NOMO-1 treated with DMSO at 0.1 percent for 48 hours (cell line): ENCODE measurements at regions not wholly inside any gene's neighbourhood (a gene's known extent, or its start where the extent isn't known, plus 50 kb on each side); places are given as distances from the start of the nearest gene placed in this dataset.
"Not testable (repeated sequence)": the region's sequence is repeated elsewhere in the genome, so short reads cannot be mapped to it uniquely, and the experiment has no call there.

Experiments used
- DNase-seq: peaks from one replicate; lab custom pipeline; 2025; ENCODE audit not compliant: unreplicated experiment; lab: John Stamatoyannopoulos, UW

GRCh38 chr16:13793841-13794409, 126.0 kb upstream of the ERCC4 start:
- no peak for DNase-seq

GRCh38 chr16:13795131-13795530, 124.8 kb upstream of the ERCC4 start:
- DNase-seq = no peak

- DNase-seq = no peak
Observed at GRCh38 chr16:13797718-13798117, 122.2 kb upstream of the ERCC4 start.

- DNase-seq = no peak
Observed at GRCh38 chr16:13798211-13798610, 121.7 kb upstream of the ERCC4 start.

GRCh38 chr16:13803974-13804373, 116.0 kb upstream of the ERCC4 start:
- no peak for DNase-seq

- DNase-seq = no peak
Observed at GRCh38 chr16:13805951-13806350, 114.0 kb upstream of the ERCC4 start.

GRCh38 chr16:13806671-13807070, 113.3 kb upstream of the ERCC4 start:
- DNase-seq = no peak

- DNase-seq = no peak
Observed at GRCh38 chr16:13808102-13808501, 111.9 kb upstream of the ERCC4 start.

GRCh38 chr16:13809765-13810164, 110.2 kb upstream of the ERCC4 start:
- no peak for DNase-seq

GRCh38 chr16:13811834-13812233, 108.1 kb upstream of the ERCC4 start:
- no peak for DNase-seq

- no peak for DNase-seq
Observed at GRCh38 chr16:13816701-13817100, 103.3 kb upstream of the ERCC4 start.

- DNase-seq = no peak
Observed at GRCh38 chr16:13823501-13823900, 96.5 kb upstream of the ERCC4 start.

- no peak for DNase-seq
Observed at GRCh38 chr16:13829697-13830299, 90.2 kb upstream of the ERCC4 start.

GRCh38 chr16:13833515-13833914, 86.4 kb upstream of the ERCC4 start:
- no peak for DNase-seq

GRCh38 chr16:13835387-13835786, 84.6 kb upstream of the ERCC4 start:
- DNase-seq = no peak

GRCh38 chr16:13835935-13836730, 83.8 kb upstream of the ERCC4 start:
- DNase-seq = no peak

GRCh38 chr16:13838401-13839190, 81.4 kb upstream of the ERCC4 start:
- no peak for DNase-seq

- no peak for DNase-seq
Observed at GRCh38 chr16:13839577-13839976, 80.4 kb upstream of the ERCC4 start.

GRCh38 chr16:13845232-13845631, 74.7 kb upstream of the ERCC4 start:
- DNase-seq = no peak

- DNase-seq = no peak
Observed at GRCh38 chr16:13848795-13849194, 71.2 kb upstream of the ERCC4 start.

GRCh38 chr16:13850173-13850572, 69.8 kb upstream of the ERCC4 start:
- DNase-seq = not testable (repeated sequence)

GRCh38 chr16:13852827-13853226, 67.1 kb upstream of the ERCC4 start:
- no peak for DNase-seq
